HG03175 (cell line): ENCODE measurements at regions not wholly inside any gene's neighbourhood (a gene's known extent, or its start where the extent isn't known, plus 50 kb on each side); places are given as distances from the start of the nearest gene placed in this dataset.

Experiments
- ATAC-seq: cut with Tn5 transposase; IDR thresholded peaks from one replicate; pipeline ENCODE4 v1.9.1; 2021; ENCODE audit warnings: mild to moderate bottlenecking, moderate library complexity; ENCODE audit not compliant: unreplicated experiment

GRCh38 chr20:39857187-39857586 lies 831.8 kb downstream of the MAFB start:
- ATAC-seq: no peak

- ATAC-seq: no peak
Observed at GRCh38 chr20:39855799-39856198, 833.2 kb downstream of the MAFB start.

- no peak for ATAC-seq
Observed at GRCh38 chr20:39855056-39855455, 834.0 kb downstream of the MAFB start.

GRCh38 chr20:39853636-39854035 lies 835.4 kb downstream of the MAFB start:
- ATAC-seq: peak; percentile 74

GRCh38 chr20:39853050-39853449 lies 836.0 kb downstream of the MAFB start:
- ATAC-seq: no peak

GRCh38 chr20:39851459-39851858 lies 837.6 kb downstream of the MAFB start:
- ATAC-seq: no peak

GRCh38 chr20:39850821-39851330 lies 838.2 kb downstream of the MAFB start:
- no peak for ATAC-seq

GRCh38 chr20:39850246-39850645 lies 838.8 kb downstream of the MAFB start:
- no peak for ATAC-seq

- ATAC-seq: no peak
Observed at GRCh38 chr20:39849664-39850063, 839.4 kb downstream of the MAFB start.

- ATAC-seq: no peak
Observed at GRCh38 chr20:39849171-39849570, 839.9 kb downstream of the MAFB start.

GRCh38 chr20:39839399-39840119 lies 849.5 kb downstream of the MAFB start:
- no peak for ATAC-seq

GRCh38 chr20:39837561-39837960 lies 851.5 kb downstream of the MAFB start:
- ATAC-seq: no peak

GRCh38 chr20:39835130-39835842 lies 853.8 kb downstream of the MAFB start:
- ATAC-seq: no peak

GRCh38 chr20:39830903-39831302 lies 858.1 kb downstream of the MAFB start:
- ATAC-seq: no peak

- peak; percentile 77 for ATAC-seq
Observed at GRCh38 chr20:39829661-39830060, 859.4 kb downstream of the MAFB start.

- ATAC-seq: peak; percentile 19
Observed at GRCh38 chr20:39829256-39829655, 859.8 kb downstream of the MAFB start.

GRCh38 chr20:39825950-39826349 lies 863.1 kb downstream of the MAFB start:
- peak; percentile 74 for ATAC-seq

- no peak for ATAC-seq
Observed at GRCh38 chr20:39825524-39825923, 863.4 kb downstream of the DHX35 start.

- no peak for ATAC-seq
Observed at GRCh38 chr20:39823224-39823623, 861.1 kb downstream of the DHX35 start.

- no peak for ATAC-seq
Observed at GRCh38 chr20:39822667-39823066, 860.5 kb downstream of the DHX35 start.

GRCh38 chr20:39813190-39813829 lies 851.2 kb downstream of the DHX35 start:
- ATAC-seq: no peak

GRCh38 chr20:39812116-39812515 lies 850.0 kb downstream of the DHX35 start:
- no peak for ATAC-seq
